ENCODE measurements at regions not wholly inside any gene's neighbourhood (a gene's known extent, or its start where the extent isn't known, plus 50 kb on each side); places are given as distances from the start of the nearest gene placed in this dataset.

DNA sequence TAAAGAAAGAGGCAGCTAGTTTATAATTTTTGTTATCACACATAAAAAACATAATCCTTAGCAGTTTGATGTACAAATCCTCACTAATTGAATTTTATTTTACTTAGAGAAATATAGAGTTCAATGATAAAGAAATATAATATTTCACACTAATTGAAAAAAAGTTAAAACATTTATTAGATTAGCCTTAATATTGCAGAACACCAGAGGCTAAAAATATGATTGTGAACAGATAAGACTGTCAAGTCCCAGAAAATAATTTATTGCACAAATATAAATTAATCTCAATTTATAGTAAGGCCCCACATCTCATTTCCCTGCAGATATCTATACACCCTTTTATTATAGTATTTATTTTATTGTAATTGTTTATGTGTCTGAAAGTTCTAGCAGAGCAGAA, 690.8 kb upstream of the PHF14 start:
- TF ChIP-seq CTCF (conservative IDR thresholded peaks at IDR 0.05): no peak
- no peak overlapping the region for H3K27ac ChIP-seq

DNA sequence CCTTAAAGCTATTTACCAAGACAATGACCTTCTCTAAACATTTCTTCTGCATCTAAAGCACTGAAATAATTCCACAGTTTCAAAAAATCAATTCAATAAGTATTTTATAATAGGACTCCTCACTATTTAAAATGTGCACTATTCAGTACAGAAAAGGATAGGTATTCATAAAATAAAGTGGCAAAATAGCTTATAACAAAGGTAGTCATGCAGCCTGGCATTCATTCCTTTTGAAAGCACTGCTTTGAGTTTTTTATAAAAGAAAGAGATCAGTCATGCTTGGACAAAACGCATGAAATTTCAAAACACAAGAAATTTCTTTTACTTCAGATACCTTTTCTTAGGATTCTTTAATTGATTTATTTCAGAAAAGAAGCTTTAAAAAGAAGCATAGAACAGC, 689.7 kb upstream of the PHF14 start:
- no peak for TF ChIP-seq CTCF (conservative IDR thresholded peaks at IDR 0.05)
- no peak overlapping the region for H3K27ac ChIP-seq

DNA sequence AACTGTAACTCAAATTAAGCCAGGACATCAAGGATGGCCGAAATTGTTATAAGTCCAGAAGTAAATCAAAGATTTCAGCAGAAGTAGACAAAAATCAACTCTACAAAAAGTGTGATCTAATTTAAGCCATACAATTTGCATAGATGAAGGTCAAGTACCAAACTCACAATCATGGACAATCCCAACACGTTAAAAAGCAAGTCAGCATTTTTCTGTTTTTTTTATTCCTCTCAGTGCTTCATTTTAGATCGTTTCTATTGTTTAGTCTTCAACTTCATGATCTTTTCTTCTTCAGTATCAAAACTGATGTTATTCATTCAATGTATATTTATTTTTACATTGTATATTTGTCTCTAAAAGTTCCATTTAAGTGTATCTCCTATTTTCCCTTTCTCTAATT, 674.3 kb upstream of the PHF14 start:
- TF ChIP-seq CTCF (conservative IDR thresholded peaks at IDR 0.05): no peak
- no peak overlapping the region for H3K27ac ChIP-seq

DNA sequence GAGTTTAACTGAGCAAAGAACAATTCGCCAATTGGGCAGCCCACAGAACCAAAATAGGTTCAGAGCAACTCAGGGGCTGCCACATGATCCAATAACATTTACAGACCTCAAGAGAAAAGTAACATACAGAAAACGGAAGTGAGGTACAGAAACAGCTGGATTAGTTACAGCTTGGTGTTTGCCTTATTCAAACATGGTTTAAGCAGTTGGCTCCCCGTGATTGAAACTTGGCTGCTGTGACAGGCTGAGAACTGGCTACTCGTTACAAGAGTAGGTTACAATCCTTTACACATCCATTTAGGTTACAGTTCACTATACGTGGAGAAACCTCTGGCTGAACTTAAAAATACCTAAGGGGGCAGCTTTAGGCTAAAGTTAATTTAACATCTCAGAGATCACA, 673.1 kb upstream of the PHF14 start:
- TF ChIP-seq CTCF (conservative IDR thresholded peaks at IDR 0.05): no peak
- H3K27ac ChIP-seq: no peak overlapping the region

GRCh38 chr7:10308276-10308675, 665.4 kb upstream of the PHF14 start:
- H3K27ac ChIP-seq: no peak overlapping the region
- TF ChIP-seq CTCF (conservative IDR thresholded peaks at IDR 0.05): no peak

DNA sequence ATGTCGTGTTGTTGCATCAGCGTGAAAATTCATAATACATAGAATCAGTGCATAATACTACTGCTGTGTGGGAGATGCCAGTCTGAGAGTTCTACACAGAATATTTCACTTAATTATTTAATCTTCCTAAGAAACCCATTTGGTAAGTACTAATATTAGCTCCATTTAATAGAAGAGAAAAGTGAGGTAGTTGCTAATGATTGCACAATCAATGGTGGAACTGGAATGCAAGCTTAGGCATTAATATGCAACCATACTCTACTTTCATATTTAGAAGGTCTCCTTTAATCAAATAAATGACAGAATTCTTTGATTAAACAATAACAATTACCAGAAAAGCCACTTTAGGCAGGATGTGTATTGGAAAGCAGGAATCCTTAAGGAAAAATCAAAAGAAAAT, 660.7 kb upstream of the PHF14 start:
- no peak for TF ChIP-seq CTCF (conservative IDR thresholded peaks at IDR 0.05)
- no peak overlapping the region for H3K27ac ChIP-seq

DNA sequence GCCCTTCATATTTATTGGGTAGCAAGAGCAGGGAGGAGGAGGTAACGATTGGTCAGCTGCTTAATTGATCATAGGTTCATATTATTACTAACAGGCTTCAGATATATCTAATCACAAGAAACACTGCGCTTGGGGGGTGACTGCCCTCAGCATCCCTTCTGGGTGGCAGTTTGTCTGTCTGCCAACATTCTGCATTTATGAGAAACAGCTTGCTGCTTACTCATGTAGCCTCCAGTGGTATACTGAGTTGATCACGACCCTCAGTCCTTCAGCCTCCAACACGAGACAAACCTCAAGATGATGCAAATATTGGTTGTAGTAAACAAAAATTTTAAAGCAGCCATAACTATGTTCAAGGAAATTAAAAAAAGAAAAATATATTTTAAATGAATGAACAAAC, 657.8 kb upstream of the PHF14 start:
- TF ChIP-seq CTCF (conservative IDR thresholded peaks at IDR 0.05): no peak
- no peak overlapping the region for H3K27ac ChIP-seq

DNA sequence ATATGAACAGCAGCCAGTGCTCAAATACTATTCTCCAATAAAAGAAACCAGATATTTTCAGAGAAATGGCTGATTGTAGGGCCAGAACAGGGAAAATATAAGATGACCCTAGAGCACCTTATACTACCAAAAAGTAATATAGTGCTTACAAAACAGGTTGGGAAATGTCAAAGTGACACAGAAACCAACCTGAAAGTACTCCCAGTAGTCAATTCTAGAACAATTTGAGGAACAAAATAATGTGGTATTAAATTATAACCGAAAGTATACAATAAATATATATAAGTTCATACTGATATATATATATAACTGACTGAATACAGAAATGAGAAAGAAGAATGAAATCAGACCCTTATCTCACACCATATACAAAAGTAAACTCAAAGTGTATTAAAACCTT, 657.2 kb upstream of the PHF14 start:
- no peak for TF ChIP-seq CTCF (conservative IDR thresholded peaks at IDR 0.05)

More for the DNA sequence above, 657.2 kb upstream of the PHF14 start:
- H3K27ac ChIP-seq: no peak overlapping the region
